H1 (cell line): ENCODE measurements at regions not wholly inside any gene's neighbourhood (a gene's known extent, or its start where the extent isn't known, plus 50 kb on each side); places are given as distances from the start of the nearest gene placed in this dataset.

Experiments
- CTCF ChIA-PET: fragments of 300-600 bp; sonication (Branson Sonifier 250); formaldehyde crosslinking; loops from one replicate; lab custom pipeline; 2021; ENCODE audit not compliant: partially characterized antibody; lab: Charles Lee
- POLR2A ChIA-PET: fragments of 300-600 bp; sonication (Branson Sonifier 250); formaldehyde crosslinking; loops from one replicate; lab custom pipeline; 2021; ENCODE audit warnings: inconsistent platforms; ENCODE audit not compliant: partially characterized antibody; lab: Charles Lee
- DNase-seq, 2 experiments: peaks; one replicate each; pipeline versions ENCODE4 v3.0.0 to v3.0.0-alpha.2; 2010 to 2022; ENCODE audit warnings: low spot score in 2 of 2, low read depth in 1 of 2, mixed read lengths in 1 of 2
- FAIRE-seq: peaks from 2 replicates; lab custom pipeline; 2011; peaks lifted over from hg19 to GRCh38; lab: Jason Lieb, UNC
- H2AFZ ChIP-seq: 2 replicates; pipeline ENCODE4 v1.8.1; 2012; ENCODE audit warnings: low read length, inconsistent platforms
- H2AK5ac ChIP-seq: 2 replicates; pipeline ENCODE4 v1.6.1; 2013; ENCODE audit warnings: low read depth, low read length
- H2BK120ac ChIP-seq: replicated peaks from 2 replicates; pipeline ENCODE3; 2013; ENCODE audit warnings: low read depth, low read length, inconsistent platforms
- H2BK12ac ChIP-seq: 2 replicates; pipeline ENCODE4 v1.6.1; 2013; ENCODE audit warnings: low read depth, low read length
- H2BK15ac ChIP-seq: 2 replicates; pipeline ENCODE4 v1.6.1; 2013; ENCODE audit warnings: low read length
- H2BK20ac ChIP-seq: 2 replicates; pipeline ENCODE4 v1.6.1; 2013; ENCODE audit warnings: low read length
- H2BK5ac ChIP-seq: 2 replicates; pipeline ENCODE4 v1.6.1; 2013; ENCODE audit warnings: low read depth, low read length
- H3K14ac ChIP-seq: 2 replicates; pipeline ENCODE4 v1.6.1; 2013; ENCODE audit warnings: inconsistent platforms; ENCODE audit not compliant: insufficient read length
- H3K18ac ChIP-seq: 2 replicates; pipeline ENCODE4 v1.6.1; 2013; ENCODE audit warnings: low read length; ENCODE audit errors: extremely low read depth
- H3K23ac ChIP-seq: 2 replicates; pipeline ENCODE4 v1.6.1; 2013; ENCODE audit warnings: inconsistent platforms; ENCODE audit not compliant: insufficient read length
- H3K23me2 ChIP-seq: 2 replicates; pipeline ENCODE4 v1.6.1; 2013; ENCODE audit warnings: low read depth, low read length
- H3K27ac ChIP-seq: 2 replicates; pipeline ENCODE4 v1.6.1; 2011; ENCODE audit warnings: low read depth, low read length, inconsistent platforms
- H3K27me3 ChIP-seq, 4 experiments: replicated peaks in 1 of 4; 1 replicate in 1 of 4; 2 replicates in 3 of 4; pipeline versions ENCODE4 v1.6.1 to v1.8.1; 2011 to 2013; ENCODE audit warnings: low read length in 3 of 4, mild to moderate bottlenecking in 3 of 4, inconsistent platforms in 2 of 4, mixed read lengths in 2 of 4, moderate library complexity in 1 of 4; ENCODE audit not compliant: control insufficient read depth in 3 of 4, insufficient read depth in 3 of 4; ENCODE audit errors: extremely low read depth in 1 of 4
- H3K36me3 ChIP-seq, 4 experiments: 2 replicates each; pipeline versions ENCODE4 v1.6.1 to v1.8.1; 2011 to 2013; ENCODE audit warnings: mild to moderate bottlenecking in 4 of 4, low read length in 3 of 4, moderate library complexity in 2 of 4, control low read depth in 1 of 4, inconsistent platforms in 1 of 4; ENCODE audit not compliant: insufficient read depth in 4 of 4, control insufficient read depth in 2 of 4
- H3K4ac ChIP-seq: replicated peaks from 2 replicates; pipeline ENCODE3; 2013; ENCODE audit warnings: low read length, low read depth, mixed read lengths, inconsistent platforms; ENCODE audit not compliant: insufficient read length
- H3K4me1 ChIP-seq, 4 experiments: replicated peaks in 1 of 4; 1 replicate in 1 of 4; 2 replicates in 3 of 4; pipeline versions ENCODE4 v1.6.1 to v1.8.1; 2011 to 2013; ENCODE audit warnings: low read length in 3 of 4, inconsistent platforms in 2 of 4, mixed read lengths in 1 of 4; ENCODE audit not compliant: insufficient read depth in 4 of 4, control insufficient read depth in 3 of 4
- H3K4me2 ChIP-seq, 2 experiments: 2 replicates each; pipeline versions ENCODE4 v1.6.1 to v1.8.1; 2011 to 2013; ENCODE audit warnings: low read depth in 2 of 2, low read length in 2 of 2, control low read depth in 1 of 2, inconsistent platforms in 1 of 2, mild to moderate bottlenecking in 1 of 2; ENCODE audit not compliant: insufficient read depth in 1 of 2
- H3K4me3 ChIP-seq, 4 experiments: fragments of 200-600, 300-600 bp in 1 of 4; sonication (generic), shearing (Covaris generic), sonication (Bioruptor Twin) in 1 of 4; 2 replicates each; pipeline versions ENCODE4 v1.5.1 to v1.8.1; 2011 to 2016; ENCODE audit warnings: low read length in 4 of 4, low read depth in 3 of 4, control low read depth in 2 of 4, inconsistent platforms in 2 of 4, mild to moderate bottlenecking in 2 of 4, mixed read lengths in 1 of 4, moderate library complexity in 1 of 4; ENCODE audit not compliant: insufficient read depth in 2 of 4; ENCODE audit errors: extremely low read depth in 1 of 4
- H3K56ac ChIP-seq: replicated peaks from 2 replicates; pipeline ENCODE3; 2013; ENCODE audit warnings: low read depth, mild to moderate bottlenecking, mixed read lengths, low read length, inconsistent platforms; ENCODE audit not compliant: insufficient read length
- H3K79me1 ChIP-seq: 2 replicates; pipeline ENCODE4 v1.6.1; 2013; ENCODE audit warnings: low read depth, low read length, control low read depth
- H3K79me2 ChIP-seq, 2 experiments: 2 replicates each; pipeline versions ENCODE4 v1.6.1 to v1.8.1; 2012 to 2013; ENCODE audit warnings: low read length in 2 of 2, mild to moderate bottlenecking in 2 of 2, inconsistent platforms in 1 of 2; ENCODE audit not compliant: insufficient read depth in 2 of 2, control insufficient read depth in 1 of 2
- H3K9ac ChIP-seq, 4 experiments: replicated peaks in 1 of 4; 1 replicate in 1 of 4; 2 replicates in 3 of 4; pipeline versions ENCODE4 v1.6.1 to v1.8.1; 2011 to 2013; ENCODE audit warnings: low read depth in 3 of 4, low read length in 3 of 4, control low read depth in 2 of 4, mild to moderate bottlenecking in 2 of 4, moderate library complexity in 2 of 4, inconsistent platforms in 1 of 4; ENCODE audit errors: extremely low read depth in 1 of 4
- H3K9me3 ChIP-seq, 2 experiments: 2 replicates each; pipeline versions ENCODE4 v1.6.1 to v1.8.1; 2012 to 2013; ENCODE audit warnings: mild to moderate bottlenecking in 2 of 2, moderate library complexity in 2 of 2, control low read depth in 1 of 2, inconsistent platforms in 1 of 2, low read depth in 1 of 2, low read length in 1 of 2, mixed read lengths in 1 of 2; ENCODE audit not compliant: insufficient read depth in 2 of 2
- H4K20me1 ChIP-seq, 2 experiments: replicated peaks in 1 of 2; 2 replicates each; pipeline versions ENCODE3 to v1.8.1; 2011 to 2013; ENCODE audit warnings: inconsistent platforms in 2 of 2, low read length in 2 of 2, mild to moderate bottlenecking in 1 of 2; ENCODE audit not compliant: insufficient read depth in 2 of 2, control insufficient read depth in 1 of 2
- H4K5ac ChIP-seq: 2 replicates; pipeline ENCODE4 v1.6.1; 2013; ENCODE audit warnings: low read length, low read depth, mixed read lengths, inconsistent platforms; ENCODE audit not compliant: insufficient read length
- H4K8ac ChIP-seq: 2 replicates; pipeline ENCODE4 v1.8.0; 2013; ENCODE audit warnings: mild to moderate bottlenecking, moderate library complexity, low read length, inconsistent platforms; ENCODE audit not compliant: insufficient read depth; ENCODE audit errors: extremely low read depth
- H4K91ac ChIP-seq: replicated peaks from 2 replicates; pipeline ENCODE3; 2013; ENCODE audit warnings: low read length, mixed read lengths, inconsistent platforms; ENCODE audit not compliant: insufficient read length
- BCL11A ChIP-seq, 2 experiments: IDR thresholded peaks; one replicate each; pipeline ENCODE4 v1.6.1; 2011; ENCODE audit warnings: low read depth in 2 of 2, low read length in 2 of 2, mild to moderate bottlenecking in 2 of 2
- BRCA1 ChIP-seq: IDR thresholded peaks from 2 replicates; pipeline ENCODE4 v1.6.1; 2012; ENCODE audit warnings: low read depth, low read length, improper control_type of control experiment
- CBX8 ChIP-seq: fragments of 300-800, 300-1000 bp; sonication (generic); IDR thresholded peaks from 2 replicates; pipeline ENCODE4 v1.7.1; 2016; ENCODE audit warnings: low read depth, low read length, borderline replicate concordance
- E2F6 ChIP-seq: IDR thresholded peaks from 2 replicates; pipeline ENCODE4 v1.6.1; 2012; ENCODE audit warnings: inconsistent platforms
- HDAC2 ChIP-seq, 2 experiments: fragments of 300-600 bp in 1 of 2; sonication (generic) in 1 of 2; IDR thresholded peaks; 2 replicates each; pipeline ENCODE4 v1.6.1; 2011 to 2012; ENCODE audit warnings: low read depth in 2 of 2, low read length in 2 of 2, mild to moderate bottlenecking in 2 of 2, moderate library complexity in 2 of 2, borderline replicate concordance in 1 of 2, inconsistent platforms in 1 of 2
- NANOG ChIP-seq: IDR thresholded peaks from 2 replicates; pipeline ENCODE4 v1.6.1; 2011; ENCODE audit warnings: low read length, low read depth, mild to moderate bottlenecking, inconsistent platforms; ENCODE audit not compliant: insufficient read depth, poor library complexity, severe bottlenecking
- POLR2A ChIP-seq, 2 experiments: IDR thresholded peaks; 1 replicate in 1 of 2; 2 replicates in 1 of 2; pipeline ENCODE4 v1.6.1; 2011; ENCODE audit warnings: low read depth in 2 of 2, low read length in 2 of 2, mild to moderate bottlenecking in 2 of 2; ENCODE audit errors: control extremely low read depth in 1 of 2
- RNF2 ChIP-seq: fragments of 200-900, 300-1000 bp; sonication (generic); IDR thresholded peaks from 2 replicates; pipeline ENCODE4 v1.7.1; 2016; ENCODE audit warnings: borderline replicate concordance, low read depth, mild to moderate bottlenecking, antibody characterized with exemption, low read length; ENCODE audit not compliant: poor library complexity, severe bottlenecking; ENCODE audit errors: missing control alignments
- SAP30 ChIP-seq: fragments of 300-600 bp; sonication (generic); IDR thresholded peaks from 2 replicates; pipeline ENCODE4 v1.7.1; 2012; ENCODE audit warnings: low read length, moderate library complexity, mild to moderate bottlenecking, inconsistent platforms; ENCODE audit not compliant: insufficient read depth, insufficient replicate concordance
- SIRT6 ChIP-seq: IDR thresholded peaks from one replicate; pipeline ENCODE4 v1.7.1; 2012; ENCODE audit warnings: low read length, inconsistent platforms
- SIX5 ChIP-seq: IDR thresholded peaks from 2 replicates; pipeline ENCODE4 v1.6.1; 2011; ENCODE audit warnings: mild to moderate bottlenecking, low read depth, low read length
- SP2 ChIP-seq: IDR thresholded peaks from 2 replicates; pipeline ENCODE4 v1.6.1; 2012; ENCODE audit warnings: mild to moderate bottlenecking, low read length, inconsistent platforms

GRCh38 chr14:35931346-35931745, 105.2 kb downstream of the BRMS1L start:
- H3K4me2 ChIP-seq: no peak overlapping the region
- no peak overlapping the region for H3K4ac ChIP-seq
- H3K27me3 ChIP-seq: no peaks in the 10 kb centered on the region
- no peak overlapping the region for H4K8ac ChIP-seq
- POLR2A ChIA-PET: no interaction called here
- DNase-seq: no peak
- TF ChIP-seq SAP30 (no peak), RNF2 (no peak), NANOG (no peak), POLR2A (IDR thresholded peaks at IDR 0.05; ENCODE audit: control extremely low read depth in 1 of 2, low read depth in 2 of 2, low read length in 2 of 2) (no peak), SIX5 (no peak), BRCA1 (no peak), SIRT6 (no peak), BCL11A (IDR thresholded peaks at IDR 0.05; ENCODE audit: low read depth in 2 of 2, low read length in 2 of 2) (no peak), CBX8 (no peak), E2F6 (no peak), SP2 (no peak), HDAC2 (IDR thresholded peaks at IDR 0.05; ENCODE audit: borderline replicate concordance in 1 of 2, low read depth in 2 of 2, low read length in 2 of 2) (no peak)
- TF ChIP-seq, all 59 proteins: peak for 0
- H3K4me1 ChIP-seq: no peaks in the 10 kb centered on the region
- FAIRE-seq: no peak
- H3K14ac ChIP-seq: no peak overlapping the region
- H3K79me2 ChIP-seq: no peaks in the 10 kb centered on the region
- H3K23ac ChIP-seq: no peak overlapping the region
- no peak overlapping the region for H2BK15ac ChIP-seq
- no peak overlapping the region for H3K18ac ChIP-seq
- no peaks in the 10 kb centered on the region for H3K23me2 ChIP-seq
- no peak overlapping the region for H2BK5ac ChIP-seq
- CTCF ChIA-PET: interaction anchor here (1.2 to 2.1 kb wide), 3 partner anchors 13 to 52 kb away, joined by 3 to 6 read pairs (median 3); no protein-coding TSS in a partner anchor
- no peaks in the 10 kb centered on the region for H3K79me1 ChIP-seq
- H4K20me1 ChIP-seq: no peaks in the 10 kb centered on the region
- no peak overlapping the region for H4K5ac ChIP-seq
- no peak overlapping the region for H3K4me3 ChIP-seq
- H3K9me3 ChIP-seq: no peaks in the 10 kb centered on the region
- no peak overlapping the region for H3K27ac ChIP-seq
- H2BK12ac ChIP-seq: no peak overlapping the region
- H3K9ac ChIP-seq: no peak overlapping the region
- H3K56ac ChIP-seq: no peak overlapping the region
- H2BK120ac ChIP-seq: no peak overlapping the region
- no peaks in the 10 kb centered on the region for H3K36me3 ChIP-seq
- H2BK20ac ChIP-seq: no peak overlapping the region
- H2AK5ac ChIP-seq: no peak overlapping the region
- H2AFZ ChIP-seq: no peak overlapping the region
- no peak overlapping the region for H4K91ac ChIP-seq
